ENCODE measurements at regions not wholly inside any gene's neighbourhood (a gene's known extent, or its start where the extent isn't known, plus 50 kb on each side); places are given as distances from the start of the nearest gene placed in this dataset.

DNA sequence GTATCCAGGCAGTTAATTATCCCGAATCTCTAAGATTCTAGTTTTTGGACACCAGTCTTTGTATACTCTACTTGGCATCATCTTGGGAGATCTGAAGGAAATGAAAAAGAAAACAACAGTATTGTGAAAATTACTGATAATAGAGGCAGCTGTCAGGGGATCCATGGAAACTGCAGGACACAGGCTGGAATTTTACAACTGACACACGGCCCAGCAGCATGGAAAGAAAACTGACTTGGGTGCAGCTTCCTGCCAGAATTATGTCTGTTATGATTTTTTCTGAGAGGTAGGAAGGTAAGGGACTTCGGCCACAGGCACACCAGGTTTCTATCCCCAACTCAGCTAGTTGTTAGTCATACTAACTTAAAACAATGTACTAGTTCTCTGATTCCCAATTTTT lies 57.7 kb upstream of the ERBB4 start:
- no peak for DNase-seq

DNA sequence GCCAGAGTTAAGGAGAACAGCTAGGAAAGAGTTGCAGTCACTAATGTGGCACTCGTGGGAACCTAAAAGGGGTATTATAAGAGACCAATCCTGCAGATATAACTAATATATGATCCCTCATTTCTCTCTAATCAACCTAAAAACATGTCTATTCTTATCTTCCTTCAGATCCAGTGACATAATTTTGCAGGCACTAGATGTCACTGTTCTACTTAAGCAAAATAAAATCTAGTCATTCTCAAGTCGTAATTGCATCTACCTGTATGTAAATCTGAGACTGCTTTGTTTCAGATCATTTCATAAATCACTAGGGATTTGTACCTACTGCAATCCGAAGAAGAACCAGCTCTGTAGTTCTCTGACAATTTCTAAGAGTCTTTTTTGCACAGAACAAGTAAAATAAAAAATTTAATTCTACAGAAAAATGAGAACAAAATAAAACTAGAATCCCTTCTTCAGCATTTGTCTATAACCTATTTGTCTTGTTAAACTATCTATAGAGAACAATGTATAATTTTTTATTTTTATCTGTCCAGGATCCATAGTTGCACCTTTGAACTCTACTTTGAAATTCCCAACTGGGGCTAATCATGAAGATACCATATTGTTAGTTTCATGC lies 56.5 kb upstream of the ERBB4 start:
- no peak for DNase-seq

DNA sequence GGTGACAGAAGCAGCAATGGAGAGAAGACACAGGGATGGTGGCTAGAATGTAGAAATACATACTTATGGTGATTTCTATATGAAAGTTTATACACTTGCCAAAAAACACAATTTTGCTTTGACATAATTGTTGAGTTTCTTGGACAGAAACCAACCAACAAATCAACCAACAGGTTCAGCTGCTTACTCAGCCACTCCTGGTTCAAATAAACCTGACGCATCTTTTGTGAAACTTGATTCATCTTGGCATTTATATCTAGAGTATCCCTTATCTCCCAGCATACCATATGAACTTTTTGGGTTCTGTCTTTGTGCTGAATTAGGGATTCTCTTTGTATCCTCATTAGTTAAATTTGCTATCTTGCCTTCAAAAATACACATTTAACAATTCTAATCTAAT lies 54.1 kb upstream of the ERBB4 start:
- DNase-seq: no peak
